Lung (tissue), 11 donors: ENCODE measurements at regions not wholly inside any gene's neighbourhood (a gene's known extent, or its start where the extent isn't known, plus 50 kb on each side); places are given as distances from the start of the nearest gene placed in this dataset.

Source experiments
- ATAC-seq: fragments of 200-7000 bp; cut with Tn5 transposase; one replicate; pipeline ENCODE4 v1.9.1; 2020; ENCODE audit warnings: moderate number of reproducible peaks; ENCODE audit not compliant: insufficient read depth, low FRiP score
- DNase-seq, 3 donors: peaks; one replicate each; pipeline ENCODE4 v3.0.0-alpha.2; 2013 to 2017
- H3K27ac ChIP-seq, 2 donors: one replicate each; pipeline ENCODE4 v1.5.1; 2013; ENCODE audit warnings: mild to moderate bottlenecking in 2 of 2, moderate library complexity in 2 of 2, control low read depth in 1 of 2, inconsistent platforms in 1 of 2, low read depth in 1 of 2, low read length in 1 of 2
- H3K27me3 ChIP-seq, 3 donors: one replicate each; pipeline ENCODE4 v1.5.1; 2013; ENCODE audit warnings: low read length in 2 of 3; ENCODE audit not compliant: control insufficient read depth in 3 of 3, insufficient read depth in 3 of 3
- H3K36me3 ChIP-seq, 4 donors: one replicate each; pipeline ENCODE4 v1.5.1; 2013; ENCODE audit warnings: low read length in 4 of 4, mild to moderate bottlenecking in 1 of 4, moderate library complexity in 1 of 4; ENCODE audit not compliant: control insufficient read depth in 4 of 4, insufficient read depth in 4 of 4
- H3K4me1 ChIP-seq, 5 donors: one replicate each; pipeline ENCODE4 v1.5.1; 2013; ENCODE audit warnings: low read length in 5 of 5, mild to moderate bottlenecking in 2 of 5, moderate library complexity in 1 of 5; ENCODE audit not compliant: control insufficient read depth in 5 of 5, insufficient read depth in 5 of 5
- H3K4me3 ChIP-seq: one replicate; pipeline ENCODE4 v1.5.1; 2013; ENCODE audit warnings: mild to moderate bottlenecking, control low read depth, moderate library complexity
- H3K9ac ChIP-seq, 2 donors: one replicate each; pipeline ENCODE4 v1.5.1; 2013; ENCODE audit warnings: low read length in 2 of 2, control low read depth in 1 of 2; ENCODE audit not compliant: insufficient read depth in 1 of 2
- H3K9me3 ChIP-seq, 4 donors: one replicate each; pipeline ENCODE4 v1.5.1; 2013; ENCODE audit warnings: low read length in 3 of 4, mild to moderate bottlenecking in 1 of 4, moderate library complexity in 1 of 4; ENCODE audit not compliant: control insufficient read depth in 4 of 4, insufficient read depth in 3 of 4
- WGBS, 2 donors: extraction: QIAGEN DNeasy Blood & Tissue Kit; methylation state at CpG; one replicate each; pipeline ENCODE4 v1.1.7; 2013; 5-methylcytosine and 5-hydroxymethylcytosine counted together
- TF ChIP-seq, protein P1 (sequence below): IDR thresholded peaks from 2 replicates; pipeline ENCODE4 v1.5.1; 2012; ENCODE audit warnings: mild to moderate bottlenecking; ENCODE audit errors: control extremely low read depth, extremely low read depth
- donor health status: control.
- donor health status: control.
- donor health status: Bipolar disorder and iron deficiency.
- donor health status: healthy.
- donor health status: DM: yes; HTN: yes; CAD: no.

GRCh38 chr7:4556868-4557793, 125.0 kb upstream of the FOXK1 start:
- TF ChIP-seq, protein P1, sequence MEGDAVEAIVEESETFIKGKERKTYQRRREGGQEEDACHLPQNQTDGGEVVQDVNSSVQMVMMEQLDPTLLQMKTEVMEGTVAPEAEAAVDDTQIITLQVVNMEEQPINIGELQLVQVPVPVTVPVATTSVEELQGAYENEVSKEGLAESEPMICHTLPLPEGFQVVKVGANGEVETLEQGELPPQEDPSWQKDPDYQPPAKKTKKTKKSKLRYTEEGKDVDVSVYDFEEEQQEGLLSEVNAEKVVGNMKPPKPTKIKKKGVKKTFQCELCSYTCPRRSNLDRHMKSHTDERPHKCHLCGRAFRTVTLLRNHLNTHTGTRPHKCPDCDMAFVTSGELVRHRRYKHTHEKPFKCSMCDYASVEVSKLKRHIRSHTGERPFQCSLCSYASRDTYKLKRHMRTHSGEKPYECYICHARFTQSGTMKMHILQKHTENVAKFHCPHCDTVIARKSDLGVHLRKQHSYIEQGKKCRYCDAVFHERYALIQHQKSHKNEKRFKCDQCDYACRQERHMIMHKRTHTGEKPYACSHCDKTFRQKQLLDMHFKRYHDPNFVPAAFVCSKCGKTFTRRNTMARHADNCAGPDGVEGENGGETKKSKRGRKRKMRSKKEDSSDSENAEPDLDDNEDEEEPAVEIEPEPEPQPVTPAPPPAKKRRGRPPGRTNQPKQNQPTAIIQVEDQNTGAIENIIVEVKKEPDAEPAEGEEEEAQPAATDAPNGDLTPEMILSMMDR = no peak
- DNase-seq = no peak
- Histone ChIP-seq H3K9me3 (peaks cover 0 to 11% (median 6%) of the 10 kb centered on the region in 4 donors), H3K27ac (no peak overlapping the region), H3K4me1 (no peaks in the 10 kb centered on the region), H3K9ac (no peak overlapping the region), H3K27me3 (no peaks in the 10 kb centered on the region), H3K4me3 (no peak overlapping the region), H3K36me3 (no peaks in the 10 kb centered on the region)
- WGBS, 2 donors = 75 to 83% methylated on average over 18 of the region's 18 CpGs
- no peak for ATAC-seq

- DNase-seq (no peak), ATAC-seq (no peak)
- no peaks in the 10 kb centered on the region for H3K4me1 ChIP-seq
- 40 to 49% methylated on average over 3 of the region's 3 CpGs for WGBS, 2 donors
- no peak overlapping the region for H3K4me3 ChIP-seq
- H3K36me3 ChIP-seq = no peaks in the 10 kb centered on the region
- no peak overlapping the region for H3K9ac ChIP-seq
- TF ChIP-seq, protein P1 = no peak
- H3K27ac ChIP-seq = no peak overlapping the region
- peaks cover 0 to 2% (median 0%) of the 10 kb centered on the region in 4 donors for H3K9me3 ChIP-seq
- H3K27me3 ChIP-seq = no peaks in the 10 kb centered on the region
Measured at GRCh38 chr7:4561795-4562194, 120.3 kb upstream of the FOXK1 start.

DNA sequence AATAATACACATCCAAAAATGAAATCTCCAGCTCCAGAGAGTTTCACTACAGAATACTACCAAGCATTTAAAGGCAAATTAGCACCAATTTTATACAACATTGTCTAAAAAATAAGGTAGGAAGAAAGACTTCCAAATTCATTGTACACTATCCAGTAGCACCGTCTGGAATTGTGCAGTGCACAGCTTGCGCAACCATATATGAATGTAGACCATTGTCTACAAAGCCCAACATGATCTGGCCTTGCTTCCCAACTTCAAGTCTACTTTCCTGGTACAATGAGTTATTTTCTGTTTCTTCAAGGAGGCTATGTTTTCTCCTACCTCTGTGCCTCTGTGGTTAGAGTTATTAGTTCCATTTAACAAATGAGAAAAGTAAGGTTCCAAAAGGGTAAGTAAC, 115.4 kb upstream of the FOXK1 start:
- Histone ChIP-seq H3K36me3 (no peaks in the 10 kb centered on the region), H3K9me3 (no peaks in the 10 kb centered on the region), H3K27ac (no peak overlapping the region), H3K4me3 (no peak overlapping the region), H3K27me3 (no peaks in the 10 kb centered on the region), H3K4me1 (no peaks in the 10 kb centered on the region), H3K9ac (no peak overlapping the region)
- ATAC-seq (no peak), DNase-seq (no peak)
- 92 to 95% methylated on average over 2 of the region's 2 CpGs for WGBS, 2 donors
- TF ChIP-seq, protein P1 = no peak
